ENCODE measurements at regions not wholly inside any gene's neighbourhood (a gene's known extent, or its start where the extent isn't known, plus 50 kb on each side); places are given as distances from the start of the nearest gene placed in this dataset.

GRCh38 chr2:207216457-207216856 lies 50.7 kb upstream of the KLF7 start:
- TF ChIP-seq CTCF (IDR thresholded peaks at IDR 0.05; ENCODE audit: borderline replicate concordance) = no peak
- intact Hi-C loops (cut with micrococcal nuclease) = no loop called here
- H3K36me3 ChIP-seq = no peaks in the 10 kb centered on the region
- no peaks in the 10 kb centered on the region for H3K27me3 ChIP-seq (ENCODE audit: low read depth)
- H3K4me3 ChIP-seq = no peak overlapping the region
- peaks cover 7% of the 10 kb centered on the region for H3K4me1 ChIP-seq
- H3K9me3 ChIP-seq (replicated peaks) = no peaks in the 10 kb centered on the region
- no peak for DNase-seq
- no peak overlapping the region for H3K27ac ChIP-seq (replicated peaks)

DNA sequence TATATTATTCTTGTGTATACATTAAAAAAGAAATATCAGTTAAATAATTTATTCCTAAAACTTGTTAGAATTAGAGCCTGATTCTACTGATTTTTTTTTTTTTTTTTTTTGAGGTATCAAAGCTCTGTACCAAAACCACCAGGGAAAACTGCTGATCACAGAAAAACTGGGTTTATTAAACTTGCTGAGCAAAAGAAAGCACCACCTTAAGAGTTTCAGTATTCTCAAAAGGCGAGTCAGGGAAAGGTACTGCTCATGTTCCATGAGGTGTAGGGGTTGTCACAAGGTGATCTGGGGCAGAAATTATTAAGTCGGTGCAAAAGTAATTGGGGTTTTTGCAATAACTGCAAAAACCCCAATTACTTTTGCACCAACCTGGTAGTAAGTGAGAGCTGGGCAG lies 51.7 kb upstream of the KLF7 start:
- Histone ChIP-seq H3K4me3 (no peak overlapping the region), H3K36me3 (no peaks in the 10 kb centered on the region), H3K27ac (replicated peaks) (no peak overlapping the region), H3K9me3 (replicated peaks) (no peaks in the 10 kb centered on the region), H3K4me1 (peaks cover 7% of the 10 kb centered on the region), H3K27me3 (ENCODE audit: low read depth) (no peaks in the 10 kb centered on the region)
- no peak for DNase-seq
- TF ChIP-seq CTCF (IDR thresholded peaks at IDR 0.05; ENCODE audit: borderline replicate concordance) = no peak
- intact Hi-C loops (cut with micrococcal nuclease) = no loop called here

- H3K4me1 ChIP-seq = peaks cover 1% of the 10 kb centered on the region
- intact Hi-C loops (cut with micrococcal nuclease) = no loop called here
- H3K4me3 ChIP-seq = no peak overlapping the region
- no peaks in the 10 kb centered on the region for H3K36me3 ChIP-seq
- no peaks in the 10 kb centered on the region for H3K27me3 ChIP-seq (ENCODE audit: low read depth)
- no peaks in the 10 kb centered on the region for H3K9me3 ChIP-seq (replicated peaks)
- H3K27ac ChIP-seq (replicated peaks) = no peak overlapping the region
- TF ChIP-seq CTCF (IDR thresholded peaks at IDR 0.05; ENCODE audit: borderline replicate concordance) = no peak
- no peak for DNase-seq
These were observed 53.4 kb upstream of the KLF7 start for GRCh38 chr2:207219081-207219630.

GRCh38 chr2:207219676-207220501 lies 54.1 kb upstream of the KLF7 start:
- H3K27me3 ChIP-seq (ENCODE audit: low read depth) = no peaks in the 10 kb centered on the region
- H3K27ac ChIP-seq (replicated peaks) = no peak overlapping the region
- no peak overlapping the region for H3K4me3 ChIP-seq
- intact Hi-C loops (cut with micrococcal nuclease) = no loop called here
- DNase-seq = no peak
- no peaks in the 10 kb centered on the region for H3K36me3 ChIP-seq
- no peak for TF ChIP-seq CTCF (IDR thresholded peaks at IDR 0.05; ENCODE audit: borderline replicate concordance)
- no peaks in the 10 kb centered on the region for H3K9me3 ChIP-seq (replicated peaks)
- peaks cover 8% of the 10 kb centered on the region for H3K4me1 ChIP-seq

DNA sequence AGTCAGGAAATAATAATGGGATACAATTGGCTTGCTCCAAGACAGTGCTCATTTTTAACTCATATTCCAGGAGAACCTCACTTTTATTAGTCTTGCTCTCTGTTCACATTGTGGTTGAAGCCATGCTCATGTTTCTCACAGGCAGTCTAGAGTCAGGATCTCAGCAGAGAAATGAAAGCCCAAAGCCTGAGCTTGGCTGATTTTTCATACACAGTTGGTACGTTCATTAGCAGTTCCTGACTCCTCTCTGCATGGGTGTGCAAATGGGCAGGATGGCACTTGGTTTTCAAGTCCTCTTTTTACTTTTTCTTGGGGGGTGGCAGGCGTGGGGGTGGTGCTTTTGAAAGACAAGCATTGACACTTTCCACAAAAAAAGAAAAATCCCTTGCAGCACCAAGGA lies 56.0 kb upstream of the KLF7 start:
- intact Hi-C loops (cut with micrococcal nuclease) = no loop called here
- no peak for DNase-seq

More for the DNA sequence above, 56.0 kb upstream of the KLF7 start:
- H3K27me3 ChIP-seq (ENCODE audit: low read depth) = no peaks in the 10 kb centered on the region
- H3K27ac ChIP-seq (replicated peaks) = no peak overlapping the region
- H3K36me3 ChIP-seq = no peaks in the 10 kb centered on the region
- TF ChIP-seq CTCF (IDR thresholded peaks at IDR 0.05; ENCODE audit: borderline replicate concordance) = no peak
- H3K4me1 ChIP-seq = peaks cover 27% of the 10 kb centered on the region
- no peak overlapping the region for H3K4me3 ChIP-seq
- no peaks in the 10 kb centered on the region for H3K9me3 ChIP-seq (replicated peaks)
